Naive thymus-derived CD4-positive, alpha-beta T cell (primary cell): ENCODE measurements at regions not wholly inside any gene's neighbourhood (a gene's known extent, or its start where the extent isn't known, plus 50 kb on each side); places are given as distances from the start of the nearest gene placed in this dataset.

Source experiments
- ATAC-seq: fragments of 150-1000 bp; cut with Tn5 transposase; 2 replicates; pipeline ENCODE4 v1.10.0; 2021; ENCODE audit warnings: mild to moderate bottlenecking, moderate library complexity
- CTCF ChIA-PET: fragments of 350-600 bp; sonication (Branson Sonifier 250); formaldehyde crosslinking; loops from one replicate; lab custom pipeline; 2021; ENCODE audit warnings: antibody characterized with exemption; lab: Charles Lee
- POLR2A ChIA-PET: fragments of 350-600 bp; sonication (Branson Sonifier 250); formaldehyde crosslinking; loops from one replicate; lab custom pipeline; 2021; ENCODE audit warnings: antibody characterized with exemption, inconsistent platforms; lab: Charles Lee
- DNase-seq, 9 donors: peaks; one replicate each; pipeline versions ENCODE4 v3.0.0 to v3.0.0-alpha.2; 2020 to 2022; ENCODE audit warnings: mixed read lengths in 1 of 9
- H3K27ac ChIP-seq: one replicate; pipeline ENCODE4 v1.7.0; 2013; ENCODE audit warnings: mild to moderate bottlenecking, low read depth, low read length, moderate library complexity
- H3K27me3 ChIP-seq, 2 donors: one replicate each; pipeline ENCODE4 v1.7.0; 2013; ENCODE audit warnings: low read length in 2 of 2, mild to moderate bottlenecking in 2 of 2, moderate library complexity in 2 of 2; ENCODE audit not compliant: control insufficient read depth in 2 of 2, insufficient read depth in 2 of 2
- H3K36me3 ChIP-seq, 3 experiments: 1 replicate in 2 of 3; 2 replicates in 1 of 3; pipeline ENCODE4 v1.7.0; 2013; ENCODE audit warnings: low read length in 3 of 3, mild to moderate bottlenecking in 3 of 3, moderate library complexity in 1 of 3; ENCODE audit not compliant: insufficient read depth in 3 of 3, control insufficient read depth in 2 of 3
- H3K4me1 ChIP-seq, 2 donors: one replicate each; pipeline ENCODE4 v1.7.0; 2013; ENCODE audit warnings: low read length in 2 of 2, mild to moderate bottlenecking in 2 of 2, moderate library complexity in 1 of 2; ENCODE audit not compliant: control insufficient read depth in 2 of 2, insufficient read depth in 2 of 2
- H3K4me3 ChIP-seq: 2 replicates; pipeline ENCODE4 v1.7.0; 2013; ENCODE audit warnings: mild to moderate bottlenecking, low read length
- H3K9me3 ChIP-seq, 3 experiments: 1 replicate in 2 of 3; 2 replicates in 1 of 3; pipeline ENCODE4 v1.7.0; 2013; ENCODE audit warnings: low read length in 3 of 3; ENCODE audit not compliant: control insufficient read depth in 2 of 3
- H3K27ac Mint-ChIP-seq, 9 donors: one replicate each; pipeline ENCODE4 v1.8.0; 2020 to 2022; ENCODE audit warnings: mixed read lengths in 9 of 9, mild to moderate bottlenecking in 8 of 9, moderate library complexity in 5 of 9, inconsistent platforms in 2 of 9
- H3K27me3 Mint-ChIP-seq, 5 donors: one replicate each; pipeline ENCODE4 v1.8.0; 2021 to 2022; ENCODE audit warnings: mixed read lengths in 5 of 5, mild to moderate bottlenecking in 1 of 5
- H3K36me3 Mint-ChIP-seq, 5 donors: one replicate each; pipeline ENCODE4 v1.8.0; 2020 to 2022; ENCODE audit warnings: mixed read lengths in 5 of 5, mild to moderate bottlenecking in 3 of 5, inconsistent platforms in 1 of 5
- H3K4me1 Mint-ChIP-seq, 7 donors: one replicate each; pipeline ENCODE4 v1.8.0; 2020 to 2022; ENCODE audit warnings: mixed read lengths in 7 of 7, mild to moderate bottlenecking in 3 of 7, inconsistent platforms in 1 of 7
- H3K4me3 Mint-ChIP-seq, 10 donors: one replicate each; pipeline ENCODE4 v1.8.0; 2020 to 2022; ENCODE audit warnings: mild to moderate bottlenecking in 10 of 10, mixed read lengths in 10 of 10, moderate library complexity in 6 of 10, inconsistent platforms in 2 of 10
- H3K9me3 Mint-ChIP-seq, 11 donors: one replicate each; pipeline ENCODE4 v1.8.0; 2020 to 2022; ENCODE audit warnings: mixed read lengths in 11 of 11, mild to moderate bottlenecking in 4 of 11, inconsistent platforms in 1 of 11, moderate library complexity in 1 of 11
- intact Hi-C, 2 donors: fragments of 100-400 bp; cut with micrococcal nuclease; formaldehyde crosslinking; loops; one replicate each; pipeline ENCODE4 v1.15.1; 2023

DNA sequence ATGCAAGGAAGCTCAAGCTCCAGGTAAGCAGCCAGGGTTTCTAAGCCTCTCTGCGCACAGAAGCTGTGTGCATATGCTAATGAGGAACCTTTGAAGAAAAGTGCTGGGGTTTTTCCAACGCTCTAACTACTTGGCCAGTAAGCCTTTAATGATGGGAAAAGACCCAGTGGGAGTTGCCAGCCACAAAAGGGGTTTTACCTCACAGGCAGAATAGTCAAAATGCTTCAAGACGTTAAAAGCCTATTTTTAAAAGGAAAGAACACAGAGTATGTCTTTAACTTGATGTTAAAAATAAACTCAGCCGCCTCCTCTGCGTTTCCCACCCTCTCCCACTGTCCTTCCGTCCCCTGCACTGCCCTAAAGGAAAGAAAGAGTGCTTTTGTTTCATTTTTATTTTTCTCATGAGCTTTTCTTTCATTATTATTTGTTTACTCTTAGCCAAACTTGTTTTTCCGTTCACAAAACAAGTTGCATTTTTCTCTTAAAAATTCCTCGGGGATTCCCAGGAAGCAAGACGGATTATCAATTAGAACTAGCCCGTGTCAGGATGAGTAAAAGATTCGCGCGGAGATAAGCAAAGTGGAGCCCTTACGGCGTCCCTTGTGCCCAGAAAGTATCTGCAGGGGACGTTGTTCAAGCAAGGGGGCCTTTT, 209.8 kb upstream of the NUDT4 start:
- Mint-ChIP-seq H3K4me3 (peak overlapping the region in 2 of 10 donors; percentile 10 to 39), H3K36me3 (no peaks in the 10 kb centered on the region), H3K4me1 (peaks cover 0 to 7% (median 2%) of the 10 kb centered on the region in 7 donors), H3K27ac (no peak overlapping the region), H3K27me3 (peaks cover 0 to 9% (median 7%) of the 10 kb centered on the region in 5 donors), H3K9me3 (no peaks in the 10 kb centered on the region)
- H3K9me3 ChIP-seq = no peaks in the 10 kb centered on the region
- no peak overlapping the region for H3K27ac ChIP-seq
- H3K27me3 ChIP-seq = no peaks in the 10 kb centered on the region
- H3K36me3 ChIP-seq = no peaks in the 10 kb centered on the region
- DNase-seq (peak in 1 of 9 donors; percentile 27), ATAC-seq (peak; percentile 54)
- POLR2A ChIA-PET = no interaction called here
- CTCF ChIA-PET = no interaction called here
- intact Hi-C loops = no loop called here
- H3K4me1 ChIP-seq = no peaks in the 10 kb centered on the region
- peak overlapping the region; percentile 7 for H3K4me3 ChIP-seq

- Mint-ChIP-seq H3K27ac (no peak overlapping the region), H3K4me3 (no peak overlapping the region), H3K27me3 (peaks cover 0 to 5% (median 3%) of the 10 kb centered on the region in 5 donors)
Measured at GRCh38 chr12:93168751-93169150, 209.0 kb upstream of the NUDT4 start.

DNA sequence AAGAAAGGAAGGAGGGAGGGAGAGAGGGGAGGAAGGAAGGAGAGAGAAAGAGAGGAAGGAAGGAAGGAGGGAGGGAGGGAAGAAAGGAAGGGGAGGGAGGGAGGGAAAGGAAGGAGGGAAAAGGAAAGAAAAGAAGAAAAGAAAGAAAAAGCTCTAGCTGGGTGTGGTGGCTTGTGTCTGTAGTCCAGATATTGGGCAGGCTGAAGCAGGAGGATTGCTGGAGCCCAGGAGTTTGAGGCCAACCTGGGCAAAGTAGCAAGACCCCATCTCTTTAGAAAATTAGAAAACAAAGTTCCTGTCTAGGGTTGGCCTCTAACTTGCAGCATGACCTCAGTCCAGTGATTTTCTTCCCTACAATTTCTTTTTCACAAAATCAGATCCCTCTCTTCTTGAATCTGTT, 208.2 kb upstream of the NUDT4 start:
- Histone ChIP-seq H3K27ac (no peak overlapping the region), H3K9me3 (no peaks in the 10 kb centered on the region), H3K4me1 (no peaks in the 10 kb centered on the region), H3K4me3 (no peak overlapping the region), H3K27me3 (no peaks in the 10 kb centered on the region), H3K36me3 (no peaks in the 10 kb centered on the region)
- peaks cover 0 to 7% (median 2%) of the 10 kb centered on the region in 7 donors for H3K4me1 Mint-ChIP-seq
- ChIA-PET CTCF (no interaction called here), POLR2A (no interaction called here)
- intact Hi-C loops = no loop called here
- H3K36me3 Mint-ChIP-seq = no peaks in the 10 kb centered on the region
- no peak overlapping the region for H3K4me3 Mint-ChIP-seq
- no peaks in the 10 kb centered on the region for H3K9me3 Mint-ChIP-seq
- no peak overlapping the region for H3K27ac Mint-ChIP-seq
- no peak for ATAC-seq
- H3K27me3 Mint-ChIP-seq = peaks cover 0 to 5% (median 3%) of the 10 kb centered on the region in 5 donors
- no peak for DNase-seq

More at GRCh38 chr12:93168751-93169150, 209.0 kb upstream of the NUDT4 start:
- H3K4me1 ChIP-seq = no peaks in the 10 kb centered on the region
- no peaks in the 10 kb centered on the region for H3K9me3 ChIP-seq
- no peaks in the 10 kb centered on the region for H3K36me3 Mint-ChIP-seq
- no peak overlapping the region for H3K27ac ChIP-seq
- H3K36me3 ChIP-seq = no peaks in the 10 kb centered on the region
- POLR2A ChIA-PET = no interaction called here
- no peaks in the 10 kb centered on the region for H3K27me3 ChIP-seq
- CTCF ChIA-PET = no interaction called here
- H3K4me1 Mint-ChIP-seq = peaks cover 0 to 7% (median 2%) of the 10 kb centered on the region in 7 donors
- no peaks in the 10 kb centered on the region for H3K9me3 Mint-ChIP-seq
- intact Hi-C loops = no loop called here
- no peak for DNase-seq
- no peak overlapping the region for H3K4me3 ChIP-seq
- ATAC-seq = no peak

DNA sequence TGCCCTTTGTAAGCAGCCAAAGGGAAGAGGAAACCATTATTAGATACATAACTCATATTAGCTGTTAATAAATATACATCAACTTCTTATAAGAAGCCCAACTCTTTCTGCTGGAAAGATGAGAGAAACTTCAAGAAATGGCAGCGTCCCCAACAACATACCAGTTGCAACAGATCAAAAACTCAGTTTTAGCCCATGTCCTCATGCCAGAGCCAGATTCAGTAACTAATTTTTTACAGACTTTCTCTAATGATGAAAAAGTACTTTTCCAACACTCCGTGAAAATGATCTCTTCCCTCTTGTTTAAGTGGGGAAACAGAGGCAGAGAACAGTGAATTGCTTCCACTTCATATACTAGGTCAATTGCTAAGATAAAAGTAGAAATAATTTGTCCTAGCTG, 206.8 kb upstream of the NUDT4 start:
- no peaks in the 10 kb centered on the region for H3K9me3 Mint-ChIP-seq
- no peaks in the 10 kb centered on the region for H3K36me3 Mint-ChIP-seq
- H3K27ac Mint-ChIP-seq = no peak overlapping the region
- intact Hi-C loops = no loop called here
- no peak overlapping the region for H3K4me3 Mint-ChIP-seq
- no peaks in the 10 kb centered on the region for H3K4me1 ChIP-seq
- no peak overlapping the region for H3K27ac ChIP-seq
- peaks cover 0 to 7% (median 2%) of the 10 kb centered on the region in 7 donors for H3K4me1 Mint-ChIP-seq
- ATAC-seq = no peak
- H3K36me3 ChIP-seq = no peaks in the 10 kb centered on the region
- peaks cover 0 to 3% (median 0%) of the 10 kb centered on the region in 5 donors for H3K27me3 Mint-ChIP-seq
- no peaks in the 10 kb centered on the region for H3K27me3 ChIP-seq
- H3K9me3 ChIP-seq = no peaks in the 10 kb centered on the region
- POLR2A ChIA-PET = no interaction called here
- CTCF ChIA-PET = no interaction called here
- no peak overlapping the region for H3K4me3 ChIP-seq
- no peak for DNase-seq

DNA sequence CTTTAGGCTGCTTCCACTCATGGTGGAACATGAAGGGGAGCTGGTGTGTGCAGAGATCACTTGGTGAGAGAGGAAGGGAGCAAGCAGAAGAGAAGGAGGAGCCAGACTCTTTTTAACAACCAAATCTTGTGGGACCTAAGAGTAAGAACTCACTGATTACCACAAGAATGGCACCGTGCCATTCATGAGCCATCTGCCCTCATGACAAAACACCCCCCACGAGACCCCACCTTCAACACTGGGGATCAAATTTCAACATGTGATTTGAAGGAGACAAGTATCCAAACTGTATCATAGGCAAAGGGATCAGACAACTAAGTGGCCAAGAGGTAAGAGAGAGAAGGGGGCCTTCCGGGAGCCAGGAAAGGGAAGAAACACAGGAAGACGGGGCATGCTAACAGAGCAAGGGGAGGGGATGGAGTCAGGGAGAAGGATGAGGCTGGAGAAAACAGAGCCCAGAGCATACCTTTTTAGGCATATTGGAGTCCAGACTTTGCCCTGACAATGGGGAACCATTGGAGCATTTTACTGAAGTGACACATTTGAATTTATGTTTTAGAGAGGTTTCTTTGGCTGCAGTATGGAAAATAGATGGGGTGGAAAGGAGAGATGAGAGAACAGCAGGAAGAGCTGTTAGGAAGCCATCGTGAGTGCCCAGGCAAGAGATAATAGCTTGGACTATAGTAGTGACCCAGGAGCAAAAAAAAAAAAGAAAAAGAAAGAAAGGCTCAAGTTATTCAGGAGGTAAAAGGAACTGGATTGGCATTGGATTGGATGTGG, 204.4 kb upstream of the NUDT4 start:
- Mint-ChIP-seq H3K36me3 (no peaks in the 10 kb centered on the region), H3K9me3 (no peaks in the 10 kb centered on the region), H3K4me1 (no peaks in the 10 kb centered on the region), H3K4me3 (no peak overlapping the region), H3K27me3 (no peaks in the 10 kb centered on the region), H3K27ac (no peak overlapping the region)
- H3K27me3 ChIP-seq = no peaks in the 10 kb centered on the region
- ATAC-seq (no peak), DNase-seq (no peak)
- H3K4me3 ChIP-seq = no peak overlapping the region
- no peaks in the 10 kb centered on the region for H3K36me3 ChIP-seq
- ChIA-PET CTCF (no interaction called here), POLR2A (no interaction called here)
- H3K4me1 ChIP-seq = no peaks in the 10 kb centered on the region
- H3K27ac ChIP-seq = no peak overlapping the region
- intact Hi-C loops = no loop called here
- H3K9me3 ChIP-seq = no peaks in the 10 kb centered on the region

- Mint-ChIP-seq H3K27me3 (no peaks in the 10 kb centered on the region), H3K4me1 (no peaks in the 10 kb centered on the region), H3K36me3 (no peaks in the 10 kb centered on the region), H3K27ac (no peak overlapping the region), H3K9me3 (no peaks in the 10 kb centered on the region), H3K4me3 (no peak overlapping the region)
- DNase-seq (no peak), ATAC-seq (no peak)
- H3K36me3 ChIP-seq = no peaks in the 10 kb centered on the region
- H3K4me3 ChIP-seq = no peak overlapping the region
- CTCF ChIA-PET = no interaction called here
- H3K27ac ChIP-seq = no peak overlapping the region
- H3K4me1 ChIP-seq = no peaks in the 10 kb centered on the region
- intact Hi-C loops = no loop called here
- POLR2A ChIA-PET = no interaction called here
- H3K27me3 ChIP-seq = no peaks in the 10 kb centered on the region
- H3K9me3 ChIP-seq = no peaks in the 10 kb centered on the region
Measured at GRCh38 chr12:93174048-93174447, 203.7 kb upstream of the NUDT4 start.

DNA sequence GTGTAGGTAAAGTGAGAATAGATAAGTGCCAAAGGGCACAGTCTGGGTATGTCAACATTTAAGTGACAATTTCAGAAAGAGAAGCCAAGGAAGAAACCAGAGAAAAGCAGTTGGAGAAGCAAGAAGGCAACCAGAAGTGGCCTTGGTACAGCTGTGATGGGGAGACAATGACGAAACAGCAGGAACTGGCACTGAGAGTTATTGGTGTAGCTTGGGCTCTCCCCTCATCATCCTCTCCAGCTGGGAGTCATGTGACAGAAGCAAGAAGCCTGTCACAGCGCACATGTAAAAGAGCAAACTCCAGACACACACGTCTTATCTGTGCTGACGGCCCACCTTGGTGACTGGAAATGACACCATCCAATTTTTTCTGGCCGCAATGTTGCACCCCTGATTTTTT, 203.3 kb upstream of the NUDT4 start:
- peak; percentile 22 for ATAC-seq
- Histone ChIP-seq H3K4me3 (no peak overlapping the region), H3K9me3 (no peaks in the 10 kb centered on the region), H3K4me1 (no peaks in the 10 kb centered on the region), H3K27me3 (no peaks in the 10 kb centered on the region), H3K36me3 (no peaks in the 10 kb centered on the region), H3K27ac (no peak overlapping the region)
- intact Hi-C loops = no loop called here
- Mint-ChIP-seq H3K9me3 (no peaks in the 10 kb centered on the region), H3K27ac (no peak overlapping the region), H3K36me3 (no peaks in the 10 kb centered on the region), H3K4me3 (no peak overlapping the region), H3K27me3 (no peaks in the 10 kb centered on the region), H3K4me1 (no peaks in the 10 kb centered on the region)
- ChIA-PET CTCF (no interaction called here), POLR2A (no interaction called here)
- DNase-seq = no peak
